K562 (cell line): ENCODE measurements at regions not wholly inside any gene's neighbourhood (a gene's known extent, or its start where the extent isn't known, plus 50 kb on each side); places are given as distances from the start of the nearest gene placed in this dataset.

ENCODE experiments used
- ATAC-seq: fragments of 200-7000 bp; cut with Tn5 transposase; 3 replicates; pipeline ENCODE4 v1.9.1; 2020; ENCODE audit warnings: moderate library complexity
- BruUV-seq: library from RNA; stranded (reverse); fragments of 400-500 nt; replicated peaks from 2 replicates; lab custom pipeline; 2021; lab: Mats Ljungman, UMichigan
- CTCF ChIA-PET: fragments of 300-600 bp; formaldehyde crosslinking; extraction: SDS; loops from one replicate; lab custom pipeline; 2021; ENCODE audit warnings: low intra/inter-chr PET ratio; lab: Yijun Ruan, JAX
- POLR2A ChIA-PET: fragments of 300-600, 350-650 bp; sonication (Branson Sonifier 250); formaldehyde crosslinking; extraction: SDS; loops from one replicate; lab custom pipeline; 2021; ENCODE audit warnings: antibody characterized with exemption, inconsistent platforms; lab: Yijun Ruan, JAX
- DNase-seq, 4 experiments: peaks; one replicate each; pipeline versions ENCODE4 v3.0.0 to v3.0.0-alpha.2; 2011 to 2018; ENCODE audit warnings: low spot score in 3 of 4, mixed read lengths in 3 of 4; ENCODE audit errors: extremely low read depth in 1 of 4
- FAIRE-seq: peaks from 2 replicates; lab custom pipeline; 2011; peaks lifted over from hg19 to GRCh38; lab: Jason Lieb, UNC
- H2AFZ ChIP-seq: 2 replicates; pipeline ENCODE4 v1.6.0; 2011; ENCODE audit warnings: low read depth, low read length, control low read depth, inconsistent platforms
- H3K27ac ChIP-seq: fragments of 200-600 bp; 3 replicates; pipeline ENCODE4 v1.8.0; 2011; ENCODE audit warnings: low read depth, mild to moderate bottlenecking, control low read depth, inconsistent platforms, low read length, moderate library complexity, mixed read lengths; ENCODE audit errors: extremely low read depth
- H3K27me3 ChIP-seq, 2 experiments: fragments of 300-600 bp in 1 of 2; 2 replicates in 1 of 2; 3 replicates in 1 of 2; pipeline versions ENCODE4 v1.6.0 to v1.8.0; 2011; ENCODE audit warnings: inconsistent platforms in 2 of 2, low read length in 2 of 2, mild to moderate bottlenecking in 1 of 2, mixed read lengths in 1 of 2, moderate library complexity in 1 of 2; ENCODE audit not compliant: control insufficient read depth in 2 of 2, insufficient read depth in 2 of 2
- H3K36me3 ChIP-seq: fragments of 300-600 bp; 3 replicates; pipeline ENCODE4 v1.8.0; 2011; ENCODE audit warnings: mild to moderate bottlenecking, low read length, inconsistent platforms; ENCODE audit not compliant: control insufficient read depth, insufficient read depth
- H3K4me1 ChIP-seq, 2 experiments: fragments of 200-600 bp in 1 of 2; replicated peaks in 1 of 2; 2 replicates in 1 of 2; 3 replicates in 1 of 2; pipeline versions ENCODE4 v1.5.1 to v1.8.0; 2011; ENCODE audit warnings: inconsistent platforms in 2 of 2, low read length in 2 of 2, mild to moderate bottlenecking in 1 of 2, mixed read lengths in 1 of 2, moderate library complexity in 1 of 2; ENCODE audit not compliant: control insufficient read depth in 2 of 2, insufficient read depth in 2 of 2
- H3K4me2 ChIP-seq: 2 replicates; pipeline ENCODE4 v1.6.1; 2011; ENCODE audit warnings: low read length, control low read depth, inconsistent platforms, mixed read lengths; ENCODE audit not compliant: insufficient read depth
- H3K4me3 ChIP-seq: fragments of 200-600 bp; sonication (generic), shearing (Covaris generic); 2 replicates; pipeline ENCODE4 v1.5.1; 2016; ENCODE audit warnings: control low read depth, inconsistent platforms
- H3K79me2 ChIP-seq: fragments of 200-600 bp; 3 replicates; pipeline ENCODE4 v1.8.0; 2011; ENCODE audit warnings: low read length, inconsistent platforms; ENCODE audit not compliant: control insufficient read depth, insufficient read depth
- H3K9ac ChIP-seq, 2 experiments: 2 replicates each; pipeline versions ENCODE4 v1.6.0 to v1.6.1; 2011; ENCODE audit warnings: low read depth in 2 of 2, low read length in 2 of 2, control low read depth in 1 of 2, inconsistent platforms in 1 of 2, mild to moderate bottlenecking in 1 of 2, mixed read lengths in 1 of 2; ENCODE audit not compliant: insufficient read depth in 1 of 2
- H3K9me1 ChIP-seq: one replicate; pipeline ENCODE4 v1.6.0; 2011; ENCODE audit warnings: inconsistent platforms, mild to moderate bottlenecking, low read length, moderate library complexity; ENCODE audit not compliant: control insufficient read depth, insufficient read depth
- H3K9me3 ChIP-seq: replicated peaks from 2 replicates; pipeline ENCODE4 v1.5.1; 2011; ENCODE audit warnings: low read depth, low read length, inconsistent platforms; ENCODE audit not compliant: control insufficient read depth, insufficient read depth
- H4K20me1 ChIP-seq: replicated peaks from 2 replicates; pipeline ENCODE4 v1.6.1; 2011; ENCODE audit warnings: low read length, inconsistent platforms, mixed read lengths; ENCODE audit not compliant: control insufficient read depth, insufficient read depth
- FOXK1 ChIP-seq: sonication (generic); formaldehyde crosslinking; IDR thresholded peaks from 2 replicates; pipeline ENCODE4 v1.8.0; 2022; ENCODE audit warnings: missing genetic modification reagents, mild to moderate bottlenecking, borderline replicate concordance
- HCFC1 ChIP-seq: IDR thresholded peaks from 2 replicates; pipeline ENCODE4 v1.6.1; 2012; ENCODE audit warnings: low read depth, low read length, improper control_type of control experiment
- HNRNPK ChIP-seq: fragments of 200-400 bp; formaldehyde crosslinking; IDR thresholded peaks from one replicate; pipeline ENCODE4 v1.6.1; 2018; ENCODE audit warnings: mild to moderate bottlenecking, low read depth, low read length; ENCODE audit not compliant: poor library complexity, severe bottlenecking
- NR3C1 ChIP-seq: sonication (generic); formaldehyde crosslinking; IDR thresholded peaks from 2 replicates; pipeline ENCODE4 v1.8.1; 2022; ENCODE audit warnings: missing genetic modification reagents
- PML ChIP-seq: IDR thresholded peaks from 2 replicates; pipeline ENCODE4 v1.6.1; 2012; ENCODE audit warnings: low read length, inconsistent platforms
- SOX6 ChIP-seq: fragments of 450-650 bp; IDR thresholded peaks from 2 replicates; pipeline ENCODE4 v1.6.1; 2014; ENCODE audit warnings: mild to moderate bottlenecking
- ZKSCAN1 ChIP-seq: fragments of 150-350 bp; IDR thresholded peaks from 2 replicates; pipeline ENCODE4 v1.6.1; 2016; ENCODE audit warnings: low read depth, low read length
- ZNF184 ChIP-seq: sonication (generic); formaldehyde crosslinking; IDR thresholded peaks from 2 replicates; pipeline ENCODE4 v1.5.0; 2020; ENCODE audit warnings: missing genetic modification reagents
- WGBS: fragments of 100-300 bp; shearing (Covaris generic); methylation state at CpG from one replicate; pipeline ENCODE4 v1.1.6; 2016; ENCODE audit warnings: low coverage, mixed read lengths; ENCODE audit not compliant: insufficient coverage; ENCODE audit errors: missing lambda C conversion rate; 5-methylcytosine and 5-hydroxymethylcytosine counted together
- in situ Hi-C: fragments of 300-500 bp; cut with MboI; formaldehyde crosslinking; loops from 4 replicates; pipeline ENCODE4 v1.15.0; 2018; ENCODE audit warnings: inconsistent platforms, mixed read lengths
- intact Hi-C: fragments of 100-400 bp; cut with micrococcal nuclease; formaldehyde crosslinking; loops from 2 replicates; pipeline ENCODE4 v1.14.2; 2022
- TF ChIP-seq, protein P1 (sequence below): fragments of 450-650 bp; IDR thresholded peaks from 2 replicates; pipeline ENCODE4 v1.6.1; 2016; ENCODE audit warnings: borderline replicate concordance
- TF ChIP-seq, protein P2 (sequence below): sonication (generic); formaldehyde crosslinking; IDR thresholded peaks from 2 replicates; pipeline ENCODE4 v1.8.0; 2022; ENCODE audit warnings: mild to moderate bottlenecking, missing genetic modification reagents
- TF ChIP-seq, protein P3 (sequence below), 2 experiments: IDR thresholded peaks; 2 replicates each; pipeline ENCODE4 v1.6.1; 2012; ENCODE audit warnings: improper control_type of control experiment in 2 of 2, low read depth in 2 of 2, low read length in 2 of 2, borderline replicate concordance in 1 of 2
- TF ChIP-seq, protein P4 (sequence below): sonication (generic); formaldehyde crosslinking; IDR thresholded peaks from 2 replicates; pipeline ENCODE4 v1.8.0; 2022; ENCODE audit warnings: mild to moderate bottlenecking, low read depth, missing genetic modification reagents

DNA sequence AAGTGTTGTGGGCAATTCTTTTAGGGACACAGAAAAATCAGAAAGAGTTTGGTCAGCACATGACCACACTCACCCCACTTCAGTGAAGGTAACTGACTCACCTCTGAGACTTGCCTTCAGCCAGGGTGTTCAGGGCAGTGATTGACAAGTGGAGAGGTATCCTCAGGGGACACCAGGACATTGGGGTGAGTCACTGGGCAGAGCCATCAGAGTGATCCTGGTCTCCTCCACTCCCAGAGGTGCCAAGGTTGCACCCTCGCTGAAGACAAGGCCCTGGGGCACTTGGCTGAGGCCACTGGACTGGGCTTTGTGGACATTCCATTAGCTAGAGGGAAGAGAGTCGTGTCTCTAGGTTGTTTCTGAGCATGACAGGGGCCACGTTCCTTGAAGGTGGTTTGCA lies 113.4 kb downstream of the GADD45G start:
- in situ Hi-C loops (no loop called here), intact Hi-C loops (no loop called here)
- no TSS peak for BruUV-seq
- Histone ChIP-seq H3K4me3 (no peak overlapping the region), H4K20me1 (no peaks in the 10 kb centered on the region), H2AFZ (no peak overlapping the region), H3K79me2 (no peaks in the 10 kb centered on the region), H3K27ac (no peak overlapping the region), H3K36me3 (no peaks in the 10 kb centered on the region), H3K4me2 (no peak overlapping the region), H3K9me1 (no peaks in the 10 kb centered on the region), H3K27me3 (peaks cover 0 to 4% of the 10 kb centered on the region in 2 experiments; a peak in 2 of 5 replicates), H3K4me1 (no peaks in the 10 kb centered on the region), H3K9me3 (no peaks in the 10 kb centered on the region), H3K9ac (no peak overlapping the region)
- FAIRE-seq (no peak), DNase-seq (no peak), ATAC-seq (no peak)
- POLR2A ChIA-PET = no interaction called here
- CTCF ChIA-PET = no interaction called here
- 0% methylated on average over 3 of the region's 3 CpGs for WGBS
- TF ChIP-seq ZNF184 (CRISPR knock-in tag) = no peak
- no peak for TF ChIP-seq SOX6
- no peak for TF ChIP-seq HCFC1
- no peak for TF ChIP-seq FOXK1
- TF ChIP-seq NR3C1 (CRISPR knock-in tag) = no peak
- no peak for TF ChIP-seq HNRNPK

DNA sequence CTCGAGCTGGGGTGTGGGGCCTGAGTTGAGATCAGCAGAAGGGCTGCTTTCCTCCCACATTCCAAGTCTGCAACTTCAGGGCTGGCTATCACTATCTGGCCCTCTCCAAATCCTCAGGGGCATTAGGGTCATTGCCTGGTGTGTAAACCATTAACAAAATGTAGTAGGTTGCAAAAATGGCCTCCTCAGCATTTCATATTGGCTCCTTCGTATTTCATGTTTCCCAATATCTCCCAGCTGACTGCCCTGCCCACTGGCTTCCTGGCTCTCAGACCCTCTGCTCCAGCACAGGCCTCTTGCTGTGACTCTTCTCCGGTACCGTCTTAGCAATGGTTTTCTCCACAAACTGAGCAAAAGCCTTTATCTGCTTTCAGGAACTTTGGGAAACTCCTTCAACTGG lies 113.8 kb downstream of the GADD45G start:
- ChIA-PET POLR2A (interaction anchor here (1.4 kb wide), 1 partner anchor 17 kb away, joined by 4 read pairs; no protein-coding TSS in a partner anchor), CTCF (no interaction called here)
- Histone ChIP-seq H3K9ac (no peak overlapping the region), H3K36me3 (no peaks in the 10 kb centered on the region), H3K9me1 (no peaks in the 10 kb centered on the region), H3K4me1 (no peaks in the 10 kb centered on the region), H2AFZ (no peak overlapping the region), H3K4me2 (no peak overlapping the region), H4K20me1 (no peaks in the 10 kb centered on the region), H3K4me3 (no peak overlapping the region), H3K79me2 (no peaks in the 10 kb centered on the region), H3K27me3 (peaks cover 0 to 4% of the 10 kb centered on the region in 2 experiments; a peak in 2 of 5 replicates), H3K9me3 (no peaks in the 10 kb centered on the region), H3K27ac (no peak overlapping the region)
- DNase-seq (no peak), ATAC-seq (no peak), FAIRE-seq (no peak)
- 0% methylated on average over 4 of the region's 4 CpGs for WGBS
- in situ Hi-C loops = no loop called here
- intact Hi-C loops = no loop called here
- no TSS peak for BruUV-seq
- TF ChIP-seq, protein P1, sequence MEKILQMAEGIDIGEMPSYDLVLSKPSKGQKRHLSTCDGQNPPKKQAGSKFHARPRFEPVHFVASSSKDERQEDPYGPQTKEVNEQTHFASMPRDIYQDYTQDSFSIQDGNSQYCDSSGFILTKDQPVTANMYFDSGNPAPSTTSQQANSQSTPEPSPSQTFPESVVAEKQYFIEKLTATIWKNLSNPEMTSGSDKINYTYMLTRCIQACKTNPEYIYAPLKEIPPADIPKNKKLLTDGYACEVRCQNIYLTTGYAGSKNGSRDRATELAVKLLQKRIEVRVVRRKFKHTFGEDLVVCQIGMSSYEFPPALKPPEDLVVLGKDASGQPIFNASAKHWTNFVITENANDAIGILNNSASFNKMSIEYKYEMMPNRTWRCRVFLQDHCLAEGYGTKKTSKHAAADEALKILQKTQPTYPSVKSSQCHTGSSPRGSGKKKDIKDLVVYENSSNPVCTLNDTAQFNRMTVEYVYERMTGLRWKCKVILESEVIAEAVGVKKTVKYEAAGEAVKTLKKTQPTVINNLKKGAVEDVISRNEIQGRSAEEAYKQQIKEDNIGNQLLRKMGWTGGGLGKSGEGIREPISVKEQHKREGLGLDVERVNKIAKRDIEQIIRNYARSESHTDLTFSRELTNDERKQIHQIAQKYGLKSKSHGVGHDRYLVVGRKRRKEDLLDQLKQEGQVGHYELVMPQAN = no peak
- TF ChIP-seq, protein P2, sequence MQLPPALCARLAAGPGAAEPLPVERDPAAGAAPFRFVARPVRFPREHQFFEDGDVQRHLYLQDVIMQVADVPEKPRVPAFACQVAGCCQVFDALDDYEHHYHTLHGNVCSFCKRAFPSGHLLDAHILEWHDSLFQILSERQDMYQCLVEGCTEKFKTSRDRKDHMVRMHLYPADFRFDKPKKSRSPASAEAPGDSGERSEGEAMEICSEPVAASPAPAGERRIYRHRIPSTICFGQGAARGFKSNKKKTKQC (CRISPR knock-in tag) = no peak
- TF ChIP-seq PML = no peak
- no peak for TF ChIP-seq ZKSCAN1
- TF ChIP-seq, protein P3, sequence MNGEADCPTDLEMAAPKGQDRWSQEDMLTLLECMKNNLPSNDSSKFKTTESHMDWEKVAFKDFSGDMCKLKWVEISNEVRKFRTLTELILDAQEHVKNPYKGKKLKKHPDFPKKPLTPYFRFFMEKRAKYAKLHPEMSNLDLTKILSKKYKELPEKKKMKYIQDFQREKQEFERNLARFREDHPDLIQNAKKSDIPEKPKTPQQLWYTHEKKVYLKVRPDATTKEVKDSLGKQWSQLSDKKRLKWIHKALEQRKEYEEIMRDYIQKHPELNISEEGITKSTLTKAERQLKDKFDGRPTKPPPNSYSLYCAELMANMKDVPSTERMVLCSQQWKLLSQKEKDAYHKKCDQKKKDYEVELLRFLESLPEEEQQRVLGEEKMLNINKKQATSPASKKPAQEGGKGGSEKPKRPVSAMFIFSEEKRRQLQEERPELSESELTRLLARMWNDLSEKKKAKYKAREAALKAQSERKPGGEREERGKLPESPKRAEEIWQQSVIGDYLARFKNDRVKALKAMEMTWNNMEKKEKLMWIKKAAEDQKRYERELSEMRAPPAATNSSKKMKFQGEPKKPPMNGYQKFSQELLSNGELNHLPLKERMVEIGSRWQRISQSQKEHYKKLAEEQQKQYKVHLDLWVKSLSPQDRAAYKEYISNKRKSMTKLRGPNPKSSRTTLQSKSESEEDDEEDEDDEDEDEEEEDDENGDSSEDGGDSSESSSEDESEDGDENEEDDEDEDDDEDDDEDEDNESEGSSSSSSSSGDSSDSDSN (IDR thresholded peaks at IDR 0.05; ENCODE audit: borderline replicate concordance in 1 of 2, low read depth in 2 of 2, low read length in 2 of 2) = no peak
- TF ChIP-seq, protein P4, sequence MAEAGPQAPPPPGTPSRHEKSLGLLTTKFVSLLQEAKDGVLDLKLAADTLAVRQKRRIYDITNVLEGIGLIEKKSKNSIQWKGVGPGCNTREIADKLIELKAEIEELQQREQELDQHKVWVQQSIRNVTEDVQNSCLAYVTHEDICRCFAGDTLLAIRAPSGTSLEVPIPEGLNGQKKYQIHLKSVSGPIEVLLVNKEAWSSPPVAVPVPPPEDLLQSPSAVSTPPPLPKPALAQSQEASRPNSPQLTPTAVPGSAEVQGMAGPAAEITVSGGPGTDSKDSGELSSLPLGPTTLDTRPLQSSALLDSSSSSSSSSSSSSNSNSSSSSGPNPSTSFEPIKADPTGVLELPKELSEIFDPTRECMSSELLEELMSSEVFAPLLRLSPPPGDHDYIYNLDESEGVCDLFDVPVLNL = no peak
